Stimulated activated effector memory CD8-positive, alpha-beta T cell treated with anti-CD3 and anti-CD28 coated beads, Interleukin-12 subunit alpha, Interleukin-12 subunit beta, amount 100 ng/mL, for 72 hours (primary cell): ENCODE measurements at regions not wholly inside any gene's neighbourhood (a gene's known extent, or its start where the extent isn't known, plus 50 kb on each side); places are given as distances from the start of the nearest gene placed in this dataset.
A peak's percentile ranks its signal among the peaks of the same experiment; 100 is the strongest.

Source experiments
- ATAC-seq: fragments of 150-1000 bp; cut with Tn5 transposase; 2 replicates; pipeline ENCODE4 v1.10.0; 2021
- DNase-seq, 2 donors: peaks; one replicate each; pipeline ENCODE4 v3.0.0; 2021 to 2022; ENCODE audit warnings: low spot score in 2 of 2
- H3K27ac Mint-ChIP-seq: one replicate; pipeline ENCODE4 v1.8.0; 2022; ENCODE audit warnings: mild to moderate bottlenecking, mixed read lengths
- H3K36me3 Mint-ChIP-seq: one replicate; pipeline ENCODE4 v1.8.0; 2022; ENCODE audit warnings: mild to moderate bottlenecking, mixed read lengths
- H3K4me1 Mint-ChIP-seq: one replicate; pipeline ENCODE4 v1.8.0; 2022; ENCODE audit warnings: mixed read lengths
- H3K4me3 Mint-ChIP-seq: one replicate; pipeline ENCODE4 v1.8.0; 2022; ENCODE audit warnings: mild to moderate bottlenecking, mixed read lengths
- H3K9me3 Mint-ChIP-seq: one replicate; pipeline ENCODE4 v1.8.0; 2022; ENCODE audit warnings: mixed read lengths

GRCh38 chr7:112395411-112395810 lies 54.8 kb upstream of the IFRD1 start:
- H3K27ac Mint-ChIP-seq = no peak overlapping the region
- H3K4me1 Mint-ChIP-seq = peaks cover 21% of the 10 kb centered on the region
- H3K9me3 Mint-ChIP-seq = no peaks in the 10 kb centered on the region
- no peak for DNase-seq
- no peaks in the 10 kb centered on the region for H3K36me3 Mint-ChIP-seq
- H3K4me3 Mint-ChIP-seq = no peak overlapping the region
- ATAC-seq = no peak

GRCh38 chr7:112395893-112396292 lies 54.4 kb upstream of the IFRD1 start:
- H3K4me1 Mint-ChIP-seq = peaks cover 21% of the 10 kb centered on the region
- H3K9me3 Mint-ChIP-seq = no peaks in the 10 kb centered on the region
- H3K4me3 Mint-ChIP-seq = no peak overlapping the region
- H3K36me3 Mint-ChIP-seq = no peaks in the 10 kb centered on the region
- no peak overlapping the region for H3K27ac Mint-ChIP-seq
- ATAC-seq = no peak
- no peak for DNase-seq

GRCh38 chr7:112398534-112398933 lies 51.7 kb upstream of the IFRD1 start:
- ATAC-seq = peak; percentile 57

GRCh38 chr7:112399501-112399900 lies 50.8 kb upstream of the IFRD1 start:
- H3K36me3 Mint-ChIP-seq = no peaks in the 10 kb centered on the region
- H3K27ac Mint-ChIP-seq = no peak overlapping the region
- no peaks in the 10 kb centered on the region for H3K9me3 Mint-ChIP-seq
- DNase-seq (no peak), ATAC-seq (no peak)
- H3K4me3 Mint-ChIP-seq = no peak overlapping the region
- H3K4me1 Mint-ChIP-seq = peaks cover 12% of the 10 kb centered on the region

More at GRCh38 chr7:112398534-112398933, 51.7 kb upstream of the IFRD1 start:
- H3K36me3 Mint-ChIP-seq = no peaks in the 10 kb centered on the region
- H3K4me3 Mint-ChIP-seq = no peak overlapping the region
- no peak overlapping the region for H3K27ac Mint-ChIP-seq
- peaks cover 12% of the 10 kb centered on the region for H3K4me1 Mint-ChIP-seq
- no peaks in the 10 kb centered on the region for H3K9me3 Mint-ChIP-seq
- DNase-seq = no peak

- no peak for DNase-seq
- no peaks in the 10 kb centered on the region for H3K36me3 Mint-ChIP-seq
- no peak overlapping the region for H3K27ac Mint-ChIP-seq
Observed at GRCh38 chr7:112400141-112400540, 50.1 kb upstream of the IFRD1 start.

More at GRCh38 chr7:112400141-112400540, 50.1 kb upstream of the IFRD1 start:
- Mint-ChIP-seq H3K9me3 (no peaks in the 10 kb centered on the region), H3K4me1 (peaks cover 12% of the 10 kb centered on the region), H3K4me3 (no peak overlapping the region)
- no peak for ATAC-seq
